Progenitor cell of endocrine pancreas (in vitro differentiated cells): ENCODE measurements at regions not wholly inside any gene's neighbourhood (a gene's known extent, or its start where the extent isn't known, plus 50 kb on each side); places are given as distances from the start of the nearest gene placed in this dataset.

Source experiments
- DNase-seq: peaks from one replicate; pipeline ENCODE4 v3.0.0; 2021; ENCODE audit warnings: low spot score; ENCODE audit not compliant: unreplicated experiment
- H3K27ac Mint-ChIP-seq: 2 replicates; pipeline ENCODE4 v1.8.0; 2021; ENCODE audit warnings: mild to moderate bottlenecking, moderate library complexity, mixed read lengths
- H3K27me3 Mint-ChIP-seq: 2 replicates; pipeline ENCODE4 v1.8.0; 2021; ENCODE audit warnings: mixed read lengths
- H3K36me3 Mint-ChIP-seq: 2 replicates; pipeline ENCODE4 v1.8.0; 2022; ENCODE audit warnings: mixed read lengths; ENCODE audit not compliant: insufficient read depth
- H3K4me1 Mint-ChIP-seq: 2 replicates; pipeline ENCODE4 v1.8.0; 2021; ENCODE audit warnings: low read depth, mixed read lengths
- H3K4me3 Mint-ChIP-seq: 2 replicates; pipeline ENCODE4 v1.8.0; 2021; ENCODE audit warnings: low read depth, mild to moderate bottlenecking, moderate library complexity, mixed read lengths
- H3K9me3 Mint-ChIP-seq: 2 replicates; pipeline ENCODE4 v1.8.0; 2021; ENCODE audit warnings: low read depth, mixed read lengths
- TF ChIP-seq, protein P1 (sequence below): fragments of 200-600 bp; sonication (generic); IDR thresholded peaks from one replicate; pipeline ENCODE4 v1.5.0; 2021; ENCODE audit warnings: antibody characterized with exemption, mild to moderate bottlenecking; ENCODE audit not compliant: unreplicated experiment

DNA sequence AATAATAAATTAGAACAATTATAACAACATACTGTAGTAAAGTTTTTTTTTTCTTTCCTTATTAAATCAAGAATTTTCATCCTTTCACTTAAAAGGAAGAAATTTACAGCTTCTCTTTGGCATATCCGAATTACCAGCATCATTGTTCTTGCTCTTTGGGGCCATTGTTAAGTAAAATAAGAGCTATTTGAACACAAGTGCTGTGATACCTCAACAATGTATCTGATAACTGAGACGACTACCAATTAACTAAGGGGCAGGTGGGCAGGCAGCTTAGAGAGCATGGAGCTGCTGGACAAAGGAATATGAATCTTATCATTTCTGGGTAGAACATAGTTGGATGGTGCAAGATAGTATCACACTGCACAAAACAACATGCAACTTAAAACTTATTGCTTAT is 719.9 kb upstream of the TMPRSS15 start:
- Mint-ChIP-seq H3K4me3 (no peak overlapping the region), H3K4me1 (peaks cover 4% of the 10 kb centered on the region), H3K27me3 (no peaks in the 10 kb centered on the region), H3K36me3 (no peaks in the 10 kb centered on the region), H3K9me3 (no peaks in the 10 kb centered on the region), H3K27ac (no peak overlapping the region)
- TF ChIP-seq, protein P1, sequence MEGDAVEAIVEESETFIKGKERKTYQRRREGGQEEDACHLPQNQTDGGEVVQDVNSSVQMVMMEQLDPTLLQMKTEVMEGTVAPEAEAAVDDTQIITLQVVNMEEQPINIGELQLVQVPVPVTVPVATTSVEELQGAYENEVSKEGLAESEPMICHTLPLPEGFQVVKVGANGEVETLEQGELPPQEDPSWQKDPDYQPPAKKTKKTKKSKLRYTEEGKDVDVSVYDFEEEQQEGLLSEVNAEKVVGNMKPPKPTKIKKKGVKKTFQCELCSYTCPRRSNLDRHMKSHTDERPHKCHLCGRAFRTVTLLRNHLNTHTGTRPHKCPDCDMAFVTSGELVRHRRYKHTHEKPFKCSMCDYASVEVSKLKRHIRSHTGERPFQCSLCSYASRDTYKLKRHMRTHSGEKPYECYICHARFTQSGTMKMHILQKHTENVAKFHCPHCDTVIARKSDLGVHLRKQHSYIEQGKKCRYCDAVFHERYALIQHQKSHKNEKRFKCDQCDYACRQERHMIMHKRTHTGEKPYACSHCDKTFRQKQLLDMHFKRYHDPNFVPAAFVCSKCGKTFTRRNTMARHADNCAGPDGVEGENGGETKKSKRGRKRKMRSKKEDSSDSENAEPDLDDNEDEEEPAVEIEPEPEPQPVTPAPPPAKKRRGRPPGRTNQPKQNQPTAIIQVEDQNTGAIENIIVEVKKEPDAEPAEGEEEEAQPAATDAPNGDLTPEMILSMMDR: no peak
- DNase-seq: no peak

DNA sequence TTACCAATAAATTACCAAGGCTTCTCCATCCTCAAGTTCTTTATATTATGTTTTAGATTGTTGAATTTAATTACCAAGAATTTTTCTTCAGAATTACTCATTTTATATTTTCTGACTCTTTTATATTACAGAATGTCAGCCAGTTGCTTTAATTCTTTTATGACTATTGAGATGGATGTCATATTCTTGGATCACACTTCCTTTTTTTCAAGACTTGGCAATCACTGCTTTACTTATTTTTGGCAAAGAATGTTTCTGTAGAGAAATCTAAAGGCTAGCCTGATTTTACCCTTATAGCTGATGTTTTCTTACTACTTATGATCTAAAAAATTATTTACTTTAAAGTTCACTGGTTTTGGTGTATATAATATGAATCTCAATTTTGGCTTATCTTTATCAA is 721.1 kb upstream of the TMPRSS15 start:
- H3K36me3 Mint-ChIP-seq: no peaks in the 10 kb centered on the region
- H3K27ac Mint-ChIP-seq: no peak overlapping the region
- TF ChIP-seq, protein P1: no peak
- no peaks in the 10 kb centered on the region for H3K27me3 Mint-ChIP-seq
- peaks cover 4% of the 10 kb centered on the region for H3K4me1 Mint-ChIP-seq
- no peaks in the 10 kb centered on the region for H3K9me3 Mint-ChIP-seq
- no peak for DNase-seq
- no peak overlapping the region for H3K4me3 Mint-ChIP-seq

DNA sequence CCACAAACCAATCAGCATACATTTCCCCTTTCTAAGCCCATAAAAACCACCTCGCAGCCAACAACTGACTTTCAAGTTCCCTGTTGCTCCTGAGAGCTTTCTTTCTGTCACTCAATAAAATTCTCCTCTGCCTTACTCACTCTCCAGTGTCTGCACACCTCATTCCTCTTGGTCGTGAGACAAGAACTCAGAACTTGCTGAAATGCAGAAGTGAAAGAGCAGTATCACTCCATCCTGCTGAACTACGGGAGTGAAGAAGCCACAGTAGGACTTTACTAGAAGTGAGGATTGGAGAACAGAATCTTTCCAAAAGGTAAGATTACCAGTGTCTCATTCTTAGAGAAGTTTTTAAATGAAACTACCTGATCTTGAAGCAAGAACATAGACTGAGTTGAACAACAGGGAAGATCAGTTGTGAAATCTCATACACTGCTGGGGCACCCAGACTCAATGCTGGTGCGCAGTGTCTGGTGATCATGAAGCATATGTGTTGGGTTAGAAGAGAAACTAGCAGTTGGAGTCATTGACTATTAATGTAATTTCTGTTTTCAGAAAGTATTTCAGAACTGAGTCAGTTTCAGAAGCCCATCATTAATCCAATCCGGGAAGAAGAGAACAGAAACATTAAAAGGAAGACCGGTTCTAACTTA is 726.9 kb upstream of the TMPRSS15 start:
- TF ChIP-seq, protein P1: no peak
- no peaks in the 10 kb centered on the region for H3K4me1 Mint-ChIP-seq
- H3K27me3 Mint-ChIP-seq: no peaks in the 10 kb centered on the region
- DNase-seq: no peak
- H3K36me3 Mint-ChIP-seq: no peaks in the 10 kb centered on the region
- H3K9me3 Mint-ChIP-seq: peaks cover 8% of the 10 kb centered on the region
- no peak overlapping the region for H3K4me3 Mint-ChIP-seq
- no peak overlapping the region for H3K27ac Mint-ChIP-seq

DNA sequence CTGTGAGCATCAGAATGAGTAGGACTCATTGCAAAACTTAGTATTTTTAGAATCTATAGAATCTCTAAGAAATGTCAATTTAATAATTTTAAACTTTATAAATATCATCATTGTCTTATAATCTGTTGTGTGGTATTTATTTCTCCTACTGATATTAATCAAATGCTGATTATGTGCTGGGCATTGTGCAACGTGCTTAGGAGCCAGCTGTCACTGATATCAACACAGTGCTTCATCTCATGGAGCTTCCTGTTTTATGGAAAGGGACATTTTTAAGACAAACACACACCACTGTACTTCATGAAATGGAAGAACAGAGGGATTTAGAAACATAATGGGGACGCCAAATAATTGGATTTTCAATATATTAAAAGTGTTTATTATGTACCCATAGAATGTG is 737.9 kb upstream of the TMPRSS15 start:
- TF ChIP-seq, protein P1: no peak
- Mint-ChIP-seq H3K27me3 (no peaks in the 10 kb centered on the region), H3K4me1 (no peaks in the 10 kb centered on the region)

DNA sequence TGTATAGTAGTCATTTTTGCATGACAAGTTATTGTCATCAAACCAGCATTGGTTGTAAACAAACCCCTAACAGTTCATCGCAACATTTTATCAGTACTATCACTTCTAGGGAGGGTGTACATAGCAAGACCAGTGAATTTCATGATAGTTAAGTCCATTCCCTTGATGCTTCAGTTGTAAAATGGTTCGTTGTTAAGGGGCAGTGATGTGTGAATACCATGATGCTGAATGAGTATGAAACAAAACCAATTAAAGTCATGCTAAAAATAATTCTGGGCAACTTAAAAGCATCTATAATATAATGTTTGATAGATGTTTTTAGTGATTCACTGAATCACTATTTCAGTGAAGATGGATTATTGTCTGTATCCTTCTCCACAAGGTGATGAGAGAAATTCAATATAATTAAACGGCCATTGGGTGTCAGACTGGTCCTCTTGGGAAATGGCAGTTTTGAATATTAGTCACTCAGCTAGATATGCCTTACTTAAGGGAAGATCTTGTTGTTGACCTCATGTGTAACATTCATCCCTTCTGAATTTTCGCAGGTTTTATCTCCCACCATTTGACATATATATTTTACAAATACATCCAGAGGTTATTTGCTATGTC is 742.2 kb upstream of the TMPRSS15 start:
- no peaks in the 10 kb centered on the region for H3K36me3 Mint-ChIP-seq

More for the DNA sequence above, 737.9 kb upstream of the TMPRSS15 start:
- H3K36me3 Mint-ChIP-seq: no peaks in the 10 kb centered on the region
- no peak overlapping the region for H3K27ac Mint-ChIP-seq
- no peak for DNase-seq
- no peaks in the 10 kb centered on the region for H3K9me3 Mint-ChIP-seq
- no peak overlapping the region for H3K4me3 Mint-ChIP-seq

More for the DNA sequence above, 742.2 kb upstream of the TMPRSS15 start:
- H3K9me3 Mint-ChIP-seq: peaks cover 3% of the 10 kb centered on the region
- no peaks in the 10 kb centered on the region for H3K27me3 Mint-ChIP-seq
- H3K27ac Mint-ChIP-seq: no peak overlapping the region
- H3K4me3 Mint-ChIP-seq: no peak overlapping the region
- DNase-seq: no peak
- no peaks in the 10 kb centered on the region for H3K4me1 Mint-ChIP-seq
- TF ChIP-seq, protein P1: no peak
